ENCODE measurements at regions not wholly inside any gene's neighbourhood (a gene's known extent, or its start where the extent isn't known, plus 50 kb on each side); places are given as distances from the start of the nearest gene placed in this dataset.

DNA sequence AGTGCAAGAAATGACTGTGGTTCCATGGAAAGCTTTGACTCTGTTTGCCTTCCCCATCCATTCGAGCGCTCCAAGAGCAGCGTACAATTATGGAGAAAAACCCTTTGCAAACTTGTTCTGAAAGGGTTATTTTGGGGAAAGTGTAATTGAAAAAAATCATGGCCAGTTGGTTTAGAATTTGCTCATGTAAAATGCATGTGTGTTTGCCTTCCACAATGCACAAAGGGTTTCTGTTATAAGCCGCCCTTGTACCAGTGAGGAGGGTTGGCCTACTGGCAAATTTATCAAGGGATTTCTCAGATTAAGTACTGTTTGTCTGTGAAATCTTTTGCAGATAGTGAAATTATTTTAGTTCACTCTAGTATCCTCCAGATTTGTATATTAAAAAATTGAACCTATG, 62.7 kb upstream of the PELI2 start:
- Histone ChIP-seq H3K27me3 (no peaks in the 10 kb centered on the region), H3K4me1 (no peaks in the 10 kb centered on the region), H3K27ac (no peak overlapping the region), H3K36me3 (no peaks in the 10 kb centered on the region), H3K9ac (ENCODE audit: low read depth in 2 of 2, low read length in 2 of 2) (no peak overlapping the region), H3K9me3 (no peaks in the 10 kb centered on the region), H3K4me3 (no peak overlapping the region)
- intact Hi-C loops (cut with DNase I) = no loop called here
- TF ChIP-seq, protein P1, sequence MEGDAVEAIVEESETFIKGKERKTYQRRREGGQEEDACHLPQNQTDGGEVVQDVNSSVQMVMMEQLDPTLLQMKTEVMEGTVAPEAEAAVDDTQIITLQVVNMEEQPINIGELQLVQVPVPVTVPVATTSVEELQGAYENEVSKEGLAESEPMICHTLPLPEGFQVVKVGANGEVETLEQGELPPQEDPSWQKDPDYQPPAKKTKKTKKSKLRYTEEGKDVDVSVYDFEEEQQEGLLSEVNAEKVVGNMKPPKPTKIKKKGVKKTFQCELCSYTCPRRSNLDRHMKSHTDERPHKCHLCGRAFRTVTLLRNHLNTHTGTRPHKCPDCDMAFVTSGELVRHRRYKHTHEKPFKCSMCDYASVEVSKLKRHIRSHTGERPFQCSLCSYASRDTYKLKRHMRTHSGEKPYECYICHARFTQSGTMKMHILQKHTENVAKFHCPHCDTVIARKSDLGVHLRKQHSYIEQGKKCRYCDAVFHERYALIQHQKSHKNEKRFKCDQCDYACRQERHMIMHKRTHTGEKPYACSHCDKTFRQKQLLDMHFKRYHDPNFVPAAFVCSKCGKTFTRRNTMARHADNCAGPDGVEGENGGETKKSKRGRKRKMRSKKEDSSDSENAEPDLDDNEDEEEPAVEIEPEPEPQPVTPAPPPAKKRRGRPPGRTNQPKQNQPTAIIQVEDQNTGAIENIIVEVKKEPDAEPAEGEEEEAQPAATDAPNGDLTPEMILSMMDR (IDR thresholded peaks at IDR 0.05) = no peak
- no peak for DNase-seq

DNA sequence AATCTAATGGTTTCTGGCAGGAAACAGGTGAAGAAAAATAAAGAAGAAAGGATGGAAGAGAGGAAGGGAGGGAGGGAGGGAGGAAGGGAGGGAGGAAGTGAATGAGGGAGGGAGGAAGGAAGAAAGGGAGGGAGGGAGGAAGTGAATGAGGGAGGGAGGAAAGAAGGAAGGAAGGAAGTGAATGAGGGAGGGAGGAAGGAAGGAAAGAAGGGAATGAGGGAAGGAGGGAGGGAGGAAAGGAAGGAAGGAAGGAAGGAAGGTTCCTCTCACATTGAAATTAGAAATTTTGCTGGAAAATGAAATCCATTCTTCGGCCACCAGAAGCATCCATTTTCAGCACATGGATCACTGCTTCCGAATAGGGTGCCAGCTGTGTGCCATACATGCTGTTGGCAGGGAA, 62.2 kb upstream of the PELI2 start:
- Histone ChIP-seq H3K9me3 (no peaks in the 10 kb centered on the region), H3K4me3 (no peak overlapping the region), H3K36me3 (no peaks in the 10 kb centered on the region), H3K4me1 (no peaks in the 10 kb centered on the region), H3K27ac (no peak overlapping the region), H3K27me3 (no peaks in the 10 kb centered on the region), H3K9ac (ENCODE audit: low read depth in 2 of 2, low read length in 2 of 2) (no peak overlapping the region)
- DNase-seq = no peak
- TF ChIP-seq, protein P1 (IDR thresholded peaks at IDR 0.05) = no peak
- intact Hi-C loops (cut with DNase I) = no loop called here

DNA sequence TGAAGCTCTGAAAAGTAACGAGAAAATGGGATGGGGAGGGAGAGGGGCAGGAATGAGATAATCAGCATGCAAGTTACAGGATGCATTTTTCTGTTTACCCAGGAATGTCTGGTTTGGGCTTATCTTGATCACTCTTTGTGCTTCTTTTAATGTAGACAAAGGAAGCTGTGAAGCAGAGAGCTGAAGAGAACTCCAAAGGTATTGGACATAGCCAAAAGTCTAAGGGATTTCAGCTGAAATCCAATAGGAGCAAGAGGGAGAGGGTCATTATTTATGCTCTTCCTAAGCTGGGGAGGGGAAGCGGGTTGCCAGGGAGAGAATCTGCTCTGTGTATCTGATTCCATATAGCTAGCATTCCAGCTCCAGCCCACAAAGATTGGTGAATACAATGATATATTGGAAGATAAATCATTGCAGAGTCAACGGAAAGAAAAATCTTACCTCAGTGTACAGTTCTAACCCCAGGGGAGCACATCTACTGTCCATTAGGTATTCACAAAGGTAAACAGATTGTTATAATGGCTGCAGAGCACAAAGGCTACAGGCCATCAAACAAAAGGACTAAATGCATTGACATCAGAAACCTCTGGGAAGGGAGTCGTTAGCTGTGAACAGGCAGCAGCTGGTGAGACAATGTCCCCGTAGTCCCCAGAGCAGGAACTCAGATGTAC, 61.0 kb upstream of the PELI2 start:
- TF ChIP-seq, protein P1 (IDR thresholded peaks at IDR 0.05) = no peak
- no peak overlapping the region for H3K27ac ChIP-seq
- H3K36me3 ChIP-seq = no peaks in the 10 kb centered on the region
- no peaks in the 10 kb centered on the region for H3K9me3 ChIP-seq
- H3K4me3 ChIP-seq = no peak overlapping the region
- intact Hi-C loops (cut with DNase I) = no loop called here
- no peak for DNase-seq
- no peaks in the 10 kb centered on the region for H3K27me3 ChIP-seq
- no peaks in the 10 kb centered on the region for H3K4me1 ChIP-seq
- no peak overlapping the region for H3K9ac ChIP-seq (ENCODE audit: low read depth in 2 of 2, low read length in 2 of 2)

DNA sequence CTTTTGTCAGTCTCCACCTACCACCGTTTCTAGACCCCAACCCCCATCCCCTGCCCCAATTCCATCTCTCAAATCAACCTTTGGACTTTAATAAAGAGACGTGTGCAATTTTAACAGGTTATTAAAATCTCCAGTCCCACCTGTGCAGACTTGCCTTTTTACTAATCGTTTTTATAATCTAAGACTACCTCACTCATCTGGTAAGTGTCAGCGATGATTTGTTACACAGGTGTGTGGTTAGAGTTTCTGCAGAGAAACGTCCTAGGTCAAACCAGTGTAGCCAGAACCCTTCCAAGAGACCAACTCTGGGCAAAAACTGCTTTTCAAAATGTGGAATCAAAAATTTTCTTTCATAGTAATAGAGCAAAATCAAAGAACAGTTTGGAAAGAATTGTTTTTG, 60.4 kb upstream of the PELI2 start:
- intact Hi-C loops (cut with DNase I) = no loop called here

DNA sequence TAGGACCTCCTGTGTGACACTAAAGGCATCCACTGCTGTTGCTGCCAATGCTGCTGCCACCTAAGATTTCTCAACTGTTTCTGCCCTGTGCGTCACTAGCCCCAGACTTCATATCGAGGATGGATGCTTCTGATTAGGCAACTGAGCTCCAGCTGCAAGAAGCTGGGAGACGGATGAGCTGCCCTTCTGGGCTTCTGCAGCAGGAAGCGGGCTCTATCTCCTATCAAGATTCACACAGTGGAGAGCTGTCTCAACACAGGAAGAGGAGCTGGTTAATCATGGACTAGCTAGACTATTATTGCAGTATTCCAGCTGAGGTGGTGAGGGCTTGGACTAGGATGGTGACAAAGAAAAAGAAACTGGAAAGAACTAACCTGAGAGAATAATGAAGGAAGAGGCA, 59.2 kb upstream of the PELI2 start:
- no peak overlapping the region for H3K4me3 ChIP-seq
- intact Hi-C loops (cut with DNase I) = no loop called here
- no peak for DNase-seq
- no peaks in the 10 kb centered on the region for H3K4me1 ChIP-seq
- H3K9ac ChIP-seq (ENCODE audit: low read depth in 2 of 2, low read length in 2 of 2) = no peak overlapping the region
- no peaks in the 10 kb centered on the region for H3K9me3 ChIP-seq
- no peaks in the 10 kb centered on the region for H3K36me3 ChIP-seq
- H3K27ac ChIP-seq = no peak overlapping the region
- no peaks in the 10 kb centered on the region for H3K27me3 ChIP-seq
- TF ChIP-seq, protein P1 (IDR thresholded peaks at IDR 0.05) = no peak

More for the DNA sequence above, 60.4 kb upstream of the PELI2 start:
- DNase-seq = no peak
- H3K36me3 ChIP-seq = no peaks in the 10 kb centered on the region
- TF ChIP-seq, protein P1 (IDR thresholded peaks at IDR 0.05) = no peak
- no peak overlapping the region for H3K27ac ChIP-seq
- H3K9me3 ChIP-seq = no peaks in the 10 kb centered on the region
- H3K4me1 ChIP-seq = no peaks in the 10 kb centered on the region
- no peaks in the 10 kb centered on the region for H3K27me3 ChIP-seq
- no peak overlapping the region for H3K9ac ChIP-seq (ENCODE audit: low read depth in 2 of 2, low read length in 2 of 2)
- no peak overlapping the region for H3K4me3 ChIP-seq

All from colonic mucosa (tissue), 4 donors.